MCF 10A (cell line): ENCODE measurements at regions not wholly inside any gene's neighbourhood (a gene's known extent, or its start where the extent isn't known, plus 50 kb on each side); places are given as distances from the start of the nearest gene placed in this dataset.
"Not testable (repeated sequence)": the region's sequence is repeated elsewhere in the genome, so short reads cannot be mapped to it uniquely, and the experiment has no call there.

Experiments used
- BruUV-seq: library from RNA; stranded (reverse); fragments of 400-500 nt; replicated peaks from 2 replicates; lab custom pipeline; 2021; lab: Mats Ljungman, UMichigan
- CTCF ChIA-PET: fragments of 300-600 bp; sonication (Branson Sonifier 250); formaldehyde crosslinking; extraction: SDS; loops from one replicate; lab custom pipeline; 2021; ENCODE audit warnings: antibody characterized with exemption, inconsistent platforms; lab: Yijun Ruan, JAX
- POLR2A ChIA-PET: fragments of 300-600, 350-650 bp; sonication (Branson Sonifier 250); formaldehyde crosslinking; extraction: SDS; loops from one replicate; lab custom pipeline; 2020; ENCODE audit warnings: antibody characterized with exemption, inconsistent platforms; lab: Yijun Ruan, JAX
- DNase-seq: peaks from one replicate; pipeline ENCODE4 v3.0.0-alpha.2; 2018; ENCODE audit not compliant: unreplicated experiment
- H3K27ac Mint-ChIP-seq: one replicate; pipeline ENCODE4 v1.8.0; 2022; ENCODE audit warnings: mild to moderate bottlenecking, low read depth, mixed read lengths; ENCODE audit not compliant: unreplicated experiment
- H3K27me3 Mint-ChIP-seq: one replicate; pipeline ENCODE4 v1.8.0; 2022; ENCODE audit warnings: mixed read lengths; ENCODE audit not compliant: insufficient read depth, unreplicated experiment
- H3K36me3 Mint-ChIP-seq: one replicate; pipeline ENCODE4 v1.8.0; 2022; ENCODE audit warnings: mild to moderate bottlenecking, moderate library complexity, mixed read lengths; ENCODE audit not compliant: insufficient read depth, unreplicated experiment
- H3K4me1 Mint-ChIP-seq: one replicate; pipeline ENCODE4 v1.8.0; 2022; ENCODE audit warnings: mixed read lengths; ENCODE audit not compliant: insufficient read depth, unreplicated experiment
- H3K4me3 Mint-ChIP-seq: one replicate; pipeline ENCODE4 v1.8.0; 2022; ENCODE audit warnings: mild to moderate bottlenecking, moderate library complexity, mixed read lengths; ENCODE audit not compliant: unreplicated experiment
- H3K9me3 Mint-ChIP-seq: one replicate; pipeline ENCODE4 v1.8.0; 2022; ENCODE audit warnings: mixed read lengths; ENCODE audit not compliant: unreplicated experiment
- CTCF ChIP-seq: fragments of 200-600 bp; IDR thresholded peaks from one replicate; pipeline ENCODE4 v1.8.0; 2022; ENCODE audit warnings: antibody characterized with exemption, mild to moderate bottlenecking; ENCODE audit not compliant: unreplicated experiment
- intact Hi-C: fragments of 100-400 bp; cut with micrococcal nuclease; formaldehyde crosslinking; loops from 2 replicates; pipeline ENCODE4 v1.14.1; 2022

- no peak for DNase-seq
- no TSS peak for BruUV-seq
- Mint-ChIP-seq H3K27ac (no peak overlapping the region), H3K36me3 (no peaks in the 10 kb centered on the region), H3K4me1 (no peaks in the 10 kb centered on the region), H3K4me3 (no peak overlapping the region), H3K27me3 (no peaks in the 10 kb centered on the region), H3K9me3 (peaks cover 18% of the 10 kb centered on the region)
- CTCF ChIA-PET = no interaction called here
- intact Hi-C loops = no loop called here
- POLR2A ChIA-PET = no interaction called here
- no peak for TF ChIP-seq CTCF
Measured at GRCh38 chr2:89831641-89832498, 1140.4 kb downstream of the RPIA start.

GRCh38 chr2:89833116-89833779, 1141.8 kb downstream of the RPIA start:
- no peak for TF ChIP-seq CTCF
- no peaks in the 10 kb centered on the region for H3K36me3 Mint-ChIP-seq
- ChIA-PET CTCF (no interaction called here), POLR2A (no interaction called here)
- H3K9me3 Mint-ChIP-seq = peaks cover 21% of the 10 kb centered on the region
- intact Hi-C loops = no loop called here
- no peak overlapping the region for H3K27ac Mint-ChIP-seq
- no TSS peak for BruUV-seq
- H3K4me1 Mint-ChIP-seq = no peaks in the 10 kb centered on the region
- H3K27me3 Mint-ChIP-seq = no peaks in the 10 kb centered on the region
- DNase-seq = no peak
- H3K4me3 Mint-ChIP-seq = no peak overlapping the region

- Mint-ChIP-seq H3K27ac (no peak overlapping the region), H3K4me1 (no peaks in the 10 kb centered on the region), H3K27me3 (no peaks in the 10 kb centered on the region), H3K9me3 (peaks cover 21% of the 10 kb centered on the region), H3K36me3 (no peaks in the 10 kb centered on the region), H3K4me3 (no peak overlapping the region)
- BruUV-seq = no TSS peak
- peak; percentile 23 for DNase-seq
- intact Hi-C loops = no loop called here
- ChIA-PET POLR2A (no interaction called here), CTCF (no interaction called here)
- TF ChIP-seq CTCF = no peak
Measured at GRCh38 chr2:89833780-89834117, 1142.3 kb downstream of the RPIA start.

DNA sequence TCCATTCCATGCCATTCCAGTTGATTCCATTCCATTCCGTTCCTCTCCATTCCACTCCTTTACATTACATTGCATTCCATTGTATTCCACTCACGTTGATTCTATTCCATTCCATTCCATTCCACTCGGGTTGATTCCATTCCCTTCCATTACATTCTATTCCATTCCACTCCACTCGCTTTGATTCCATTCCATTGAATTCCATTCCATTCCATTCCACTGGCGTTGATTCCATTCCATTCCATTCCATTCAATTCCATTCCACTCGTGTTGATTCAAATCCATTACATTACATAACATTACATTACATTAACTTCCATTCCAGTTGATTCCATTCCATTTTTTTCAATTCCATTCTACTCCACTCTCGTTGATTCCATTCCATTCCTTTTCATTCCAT, 1142.8 kb downstream of the RPIA start:
- Mint-ChIP-seq H3K9me3 (peaks cover 21% of the 10 kb centered on the region), H3K4me1 (no peaks in the 10 kb centered on the region), H3K27me3 (no peaks in the 10 kb centered on the region), H3K4me3 (no peak overlapping the region), H3K36me3 (no peaks in the 10 kb centered on the region), H3K27ac (no peak overlapping the region)
- intact Hi-C loops = no loop called here
- ChIA-PET CTCF (no interaction called here), POLR2A (no interaction called here)
- no peak for TF ChIP-seq CTCF
- BruUV-seq = no TSS peak
- DNase-seq = no peak

GRCh38 chr2:89836326-89836725, 1144.9 kb downstream of the RPIA start:
- BruUV-seq, CTCF ChIA-PET, POLR2A ChIA-PET, H3K27me3 Mint-ChIP-seq, intact Hi-C loops, H3K36me3 Mint-ChIP-seq, H3K27ac Mint-ChIP-seq, H3K4me1 Mint-ChIP-seq, H3K4me3 Mint-ChIP-seq: not testable (repeated sequence)
- peak; percentile 35 for DNase-seq
- H3K9me3 Mint-ChIP-seq = peaks cover 21% of the 10 kb centered on the region
